HepG2 (cell line): ENCODE measurements at regions not wholly inside any gene's neighbourhood (a gene's known extent, or its start where the extent isn't known, plus 50 kb on each side); places are given as distances from the start of the nearest gene placed in this dataset.
A peak's percentile ranks its signal among the peaks of the same experiment; 100 is the strongest.

Experiments
- ATAC-seq: fragments of 200-7000 bp; cut with Tn5 transposase; 3 replicates; pipeline ENCODE4 v1.9.1; 2020; ENCODE audit warnings: mild to moderate bottlenecking, moderate library complexity
- BruUV-seq: library from RNA; stranded (reverse); fragments of 400-500 nt; replicated peaks from 2 replicates; lab custom pipeline; 2021; lab: Mats Ljungman, UMichigan
- CTCF ChIA-PET: fragments of 300-600 bp; formaldehyde crosslinking; extraction: SDS; loops from one replicate; lab custom pipeline; 2021; ENCODE audit warnings: low total read pairs, inconsistent platforms, low intra/inter-chr PET ratio; lab: Yijun Ruan, JAX
- POLR2A ChIA-PET: fragments of 350-600 bp; sonication (Branson Sonifier 250); formaldehyde crosslinking; loops from one replicate; lab custom pipeline; 2020; ENCODE audit warnings: antibody characterized with exemption, inconsistent platforms; lab: Yijun Ruan, JAX
- DNase-seq: peaks from one replicate; pipeline ENCODE4 v3.0.0-alpha.2; 2015; ENCODE audit warnings: low spot score
- FAIRE-seq: peaks from 3 replicates; lab custom pipeline; 2011; peaks lifted over from hg19 to GRCh38; lab: Jason Lieb, UNC
- H2AFZ ChIP-seq: one replicate; pipeline ENCODE4 v1.6.1; 2011; ENCODE audit warnings: low read length, inconsistent platforms
- H3K27ac ChIP-seq: fragments of 300-600 bp; 3 replicates; pipeline ENCODE4 v1.8.0; 2011; ENCODE audit warnings: mixed run types, mild to moderate bottlenecking, mixed read lengths, low read length, inconsistent platforms; ENCODE audit not compliant: insufficient read depth; ENCODE audit errors: extremely low read length
- H3K27me3 ChIP-seq, 2 experiments: fragments of 200-600 bp in 1 of 2; 2 replicates in 1 of 2; 3 replicates in 1 of 2; pipeline versions ENCODE4 v1.6.0 to v1.8.0; 2011; ENCODE audit warnings: low read length in 2 of 2, mild to moderate bottlenecking in 2 of 2, moderate library complexity in 2 of 2, inconsistent platforms in 1 of 2; ENCODE audit not compliant: insufficient read depth in 2 of 2, control insufficient read depth in 1 of 2
- H3K36me3 ChIP-seq, 2 experiments: fragments of 200-600 bp in 1 of 2; replicated peaks in 1 of 2; 2 replicates in 1 of 2; 3 replicates in 1 of 2; pipeline versions ENCODE4 v1.5.1 to v1.8.0; 2011; ENCODE audit warnings: low read length in 2 of 2, inconsistent platforms in 1 of 2; ENCODE audit not compliant: insufficient read depth in 2 of 2, control insufficient read depth in 1 of 2
- H3K4me1 ChIP-seq: 2 replicates; pipeline ENCODE4 v1.5.1; 2012; ENCODE audit warnings: low read length, inconsistent platforms; ENCODE audit not compliant: insufficient read depth
- H3K4me2 ChIP-seq: 2 replicates; pipeline ENCODE4 v1.6.0; 2011; ENCODE audit warnings: low read depth, low read length, inconsistent platforms
- H3K4me3 ChIP-seq, 3 experiments: fragments of 200-600 bp in 1 of 3; sonication (generic), shearing (Covaris generic) in 1 of 3; replicated peaks in 1 of 3; 2 replicates each; pipeline ENCODE4 v1.5.1; 2011 to 2016; ENCODE audit warnings: low read length in 3 of 3, inconsistent platforms in 2 of 3, low read depth in 2 of 3, mild to moderate bottlenecking in 2 of 3, control low read depth in 1 of 3, mixed read lengths in 1 of 3; ENCODE audit not compliant: insufficient read depth in 1 of 3
- H3K79me2 ChIP-seq: one replicate; pipeline ENCODE4 v1.6.1; 2011; ENCODE audit warnings: low read length, inconsistent platforms; ENCODE audit not compliant: insufficient read depth
- H3K9ac ChIP-seq: 2 replicates; pipeline ENCODE4 v1.6.0; 2011; ENCODE audit warnings: mild to moderate bottlenecking, low read depth, low read length, inconsistent platforms; ENCODE audit not compliant: insufficient read depth
- H3K9me3 ChIP-seq: 2 replicates; pipeline ENCODE4 v1.5.1; 2012; ENCODE audit warnings: mild to moderate bottlenecking, low read length
- H4K20me1 ChIP-seq: 2 replicates; pipeline ENCODE4 v1.6.0; 2011; ENCODE audit warnings: inconsistent platforms, mild to moderate bottlenecking, low read length, moderate library complexity; ENCODE audit not compliant: insufficient read depth
- BATF2 ChIP-seq: sonication (generic); formaldehyde crosslinking; IDR thresholded peaks from 2 replicates; pipeline ENCODE4 v1.8.0; 2022; ENCODE audit warnings: mild to moderate bottlenecking, missing genetic modification reagents, moderate library complexity
- GATAD1 ChIP-seq: IDR thresholded peaks from 2 replicates; pipeline ENCODE4 v1.6.1; 2016; ENCODE audit warnings: missing genetic modification reagents, missing compliant biosample characterization
- HNRNPL ChIP-seq: fragments of 200-400 bp; formaldehyde crosslinking; IDR thresholded peaks from 2 replicates; pipeline ENCODE4 v1.6.1; 2017; ENCODE audit warnings: mild to moderate bottlenecking, low read depth, low read length
- IKZF5 ChIP-seq: IDR thresholded peaks from 2 replicates; pipeline ENCODE4 v1.6.1; 2018; ENCODE audit warnings: missing genetic modification reagents, mild to moderate bottlenecking, missing compliant biosample characterization
- IRX3 ChIP-seq: sonication (generic); formaldehyde crosslinking; IDR thresholded peaks from 2 replicates; pipeline ENCODE4 v1.8.1; 2023; ENCODE audit warnings: mild to moderate bottlenecking, low read depth, missing genetic modification reagents, borderline replicate concordance
- MAFF ChIP-seq: IDR thresholded peaks from 2 replicates; pipeline ENCODE4 v1.6.1; 2011; ENCODE audit warnings: low read depth, low read length, improper control_type of control experiment
- MAFK ChIP-seq, 2 experiments: IDR thresholded peaks in 1 of 2; conservative IDR thresholded peaks in 1 of 2; 2 replicates each; pipeline ENCODE4 v1.6.1; 2011; ENCODE audit warnings: improper control_type of control experiment in 2 of 2, low read length in 2 of 2
- SCMH1 ChIP-seq: sonication (generic); formaldehyde crosslinking; IDR thresholded peaks from 2 replicates; pipeline ENCODE4 v1.9.0; 2021; ENCODE audit warnings: missing genetic modification reagents, mild to moderate bottlenecking, borderline replicate concordance
- SUZ12 ChIP-seq: fragments of 150-350 bp; IDR thresholded peaks from 2 replicates; pipeline ENCODE4 v1.6.1; 2014; ENCODE audit warnings: low read depth, low read length
- ZBTB4 ChIP-seq: sonication (generic); formaldehyde crosslinking; IDR thresholded peaks from 2 replicates; pipeline ENCODE4 v1.4.0; 2020; ENCODE audit warnings: missing genetic modification reagents, mild to moderate bottlenecking, borderline replicate concordance
- ZNF101 ChIP-seq: sonication (generic); formaldehyde crosslinking; IDR thresholded peaks from 2 replicates; pipeline ENCODE4 v1.4.0; 2020; ENCODE audit warnings: mild to moderate bottlenecking, low read depth, missing genetic modification reagents, borderline replicate concordance
- ZNF563 ChIP-seq: sonication (generic); formaldehyde crosslinking; IDR thresholded peaks from 2 replicates; pipeline ENCODE4 v1.8.0; 2022; ENCODE audit warnings: mild to moderate bottlenecking, moderate library complexity, missing genetic modification reagents
- WGBS: methylation state at CpG from one replicate; pipeline ENCODE4 v1.1.6; 2017; ENCODE audit warnings: low lambda C conversion rate; 5-methylcytosine and 5-hydroxymethylcytosine counted together
- in situ Hi-C: cut with HindIII; loops from 2 replicates; pipeline ENCODE4 v1.10.0; 2017; ENCODE audit warnings: low pct_unique_long_range_greater_than_20kb; ENCODE audit not compliant: extremely low pct_ligation_motif_present
- intact Hi-C: fragments of 100-400 bp; cut with micrococcal nuclease; formaldehyde crosslinking; loops from one replicate; pipeline ENCODE4 v1.10.0; 2022; ENCODE audit not compliant: unreplicated experiment

- ChIA-PET CTCF (no interaction called here), POLR2A (no interaction called here)
- Histone ChIP-seq H2AFZ (no peak overlapping the region), H3K27ac (no peak overlapping the region), H3K4me2 (no peak overlapping the region), H3K4me1 (no peaks in the 10 kb centered on the region), H3K27me3 (no peaks in the 10 kb centered on the region), H3K9ac (no peak overlapping the region), H3K79me2 (no peaks in the 10 kb centered on the region), H3K36me3 (no peaks in the 10 kb centered on the region), H4K20me1 (no peaks in the 10 kb centered on the region), H3K9me3 (peaks cover 10% of the 10 kb centered on the region), H3K4me3 (no peak overlapping the region)
- ATAC-seq (no peak), FAIRE-seq (no peak), DNase-seq (no peak)
- no peak for TF ChIP-seq ZNF563
- 0 out of 2 replicates have a peak, but pooled peaks have one; percentile 39 for TF ChIP-seq MAFF
- no peak for TF ChIP-seq HNRNPL
- TF ChIP-seq MAFK (conservative IDR thresholded peaks at IDR 0.05 in 1 of 2, IDR thresholded peaks at IDR 0.05 in 1 of 2; ENCODE audit: low read length in 2 of 2) = peak in 1 of 2 experiments; percentile 48; a peak in 2 of 4 replicates
- intact Hi-C loops (no loop called here), in situ Hi-C loops (no loop called here)
- BruUV-seq = no TSS peak
These were observed 109.2 kb upstream of the EMB start for GRCh38 chr5:50550267-50550666.

- no peaks in the 10 kb centered on the region for H3K36me3 ChIP-seq
- H3K27me3 ChIP-seq = no peaks in the 10 kb centered on the region
- in situ Hi-C loops (no loop called here), intact Hi-C loops (no loop called here)
- no TSS peak for BruUV-seq
- H3K27ac ChIP-seq = no peak overlapping the region
- no peaks in the 10 kb centered on the region for H3K79me2 ChIP-seq
- peaks cover 10% of the 10 kb centered on the region for H3K9me3 ChIP-seq
- no peak overlapping the region for H3K9ac ChIP-seq
- ChIA-PET CTCF (no interaction called here), POLR2A (no interaction called here)
- DNase-seq (no peak), ATAC-seq (no peak), FAIRE-seq (no peak)
- H3K4me2 ChIP-seq = no peak overlapping the region
- H3K4me3 ChIP-seq = no peak overlapping the region
- H2AFZ ChIP-seq = no peak overlapping the region
- H3K4me1 ChIP-seq = no peaks in the 10 kb centered on the region
- 7% methylated on average over 3 of the region's 3 CpGs for WGBS
- no peaks in the 10 kb centered on the region for H4K20me1 ChIP-seq
- TF ChIP-seq IRX3 (no peak), ZBTB4 (no peak), ZNF101 (no peak), IKZF5 (no peak), BATF2 (no peak), SCMH1 (no peak), GATAD1 (no peak), SUZ12 (no peak)
These were observed 109.9 kb upstream of the EMB start for GRCh38 chr5:50550993-50551392.
